ENCODE measurements at regions not wholly inside any gene's neighbourhood (a gene's known extent, or its start where the extent isn't known, plus 50 kb on each side); places are given as distances from the start of the nearest gene placed in this dataset.
"Not testable (repeated sequence)": the region's sequence is repeated elsewhere in the genome, so short reads cannot be mapped to it uniquely, and the experiment has no call there.

DNA sequence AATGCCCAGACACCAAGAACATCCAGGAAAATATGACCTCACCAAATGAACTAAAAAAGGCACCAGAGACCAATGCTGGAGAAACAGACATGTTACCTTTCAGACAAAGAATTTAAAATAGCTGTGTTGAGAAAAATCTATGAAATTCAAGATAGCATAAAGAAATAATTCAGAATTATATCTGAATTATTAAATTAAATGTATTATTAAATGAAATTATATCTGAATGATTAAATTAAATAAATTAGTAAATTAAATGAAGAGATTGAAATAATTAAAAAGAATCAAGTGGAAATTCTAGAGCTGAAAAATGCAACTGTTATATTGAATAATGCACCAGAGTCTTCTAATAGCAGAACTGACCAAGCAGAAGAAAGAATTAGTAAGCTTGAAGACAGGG is 279.2 kb upstream of the SATB1 start:
- no peaks in the 10 kb centered on the region for H3K27me3 ChIP-seq (replicated peaks in 1 of 7)
- intact Hi-C loops (cut with DNase I; ENCODE audit: low total_unique reads): no loop called here
- no peak overlapping the region for H3K4me3 ChIP-seq

DNA sequence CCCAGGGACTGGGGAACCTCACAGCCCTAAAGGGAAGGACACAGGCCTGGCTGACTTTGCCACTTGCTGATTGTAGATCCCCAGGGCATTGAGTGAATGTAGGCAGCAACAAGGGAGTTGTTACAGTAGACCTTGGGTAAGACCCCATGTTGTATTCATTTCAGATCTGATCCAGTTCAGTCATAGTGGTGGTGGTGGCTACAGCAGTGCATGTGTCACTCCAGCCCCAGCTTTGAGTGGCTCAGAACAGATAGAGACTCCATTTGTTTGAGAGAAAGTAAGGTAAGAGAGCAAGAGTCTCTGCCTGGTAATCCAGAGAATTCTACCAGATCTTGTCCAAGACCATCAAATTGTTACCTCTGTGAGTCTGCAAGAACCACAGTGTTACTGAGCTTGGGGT is 278.7 kb upstream of the SATB1 start:
- Histone ChIP-seq H3K27me3 (replicated peaks in 1 of 7) (no peaks in the 10 kb centered on the region), H3K27ac (no peak overlapping the region), H3K36me3 (no peaks in the 10 kb centered on the region), H3K9me3 (peaks cover 0 to 35% (median 21%) of the 10 kb centered on the region in 8 donors), H3K4me1 (no peaks in the 10 kb centered on the region), H3K4me3 (no peak overlapping the region)
- intact Hi-C loops (cut with DNase I; ENCODE audit: low total_unique reads): no loop called here
- no peak for DNase-seq
- TF ChIP-seq, protein P1, sequence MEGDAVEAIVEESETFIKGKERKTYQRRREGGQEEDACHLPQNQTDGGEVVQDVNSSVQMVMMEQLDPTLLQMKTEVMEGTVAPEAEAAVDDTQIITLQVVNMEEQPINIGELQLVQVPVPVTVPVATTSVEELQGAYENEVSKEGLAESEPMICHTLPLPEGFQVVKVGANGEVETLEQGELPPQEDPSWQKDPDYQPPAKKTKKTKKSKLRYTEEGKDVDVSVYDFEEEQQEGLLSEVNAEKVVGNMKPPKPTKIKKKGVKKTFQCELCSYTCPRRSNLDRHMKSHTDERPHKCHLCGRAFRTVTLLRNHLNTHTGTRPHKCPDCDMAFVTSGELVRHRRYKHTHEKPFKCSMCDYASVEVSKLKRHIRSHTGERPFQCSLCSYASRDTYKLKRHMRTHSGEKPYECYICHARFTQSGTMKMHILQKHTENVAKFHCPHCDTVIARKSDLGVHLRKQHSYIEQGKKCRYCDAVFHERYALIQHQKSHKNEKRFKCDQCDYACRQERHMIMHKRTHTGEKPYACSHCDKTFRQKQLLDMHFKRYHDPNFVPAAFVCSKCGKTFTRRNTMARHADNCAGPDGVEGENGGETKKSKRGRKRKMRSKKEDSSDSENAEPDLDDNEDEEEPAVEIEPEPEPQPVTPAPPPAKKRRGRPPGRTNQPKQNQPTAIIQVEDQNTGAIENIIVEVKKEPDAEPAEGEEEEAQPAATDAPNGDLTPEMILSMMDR (IDR thresholded peaks at IDR 0.05 in 8 of 11, conservative IDR thresholded peaks at IDR 0.05 in 3 of 11): no peak
- TF ChIP-seq POLR2A (IDR thresholded peaks at IDR 0.05) (no peak), POLR2AphosphoS5 (IDR thresholded peaks at IDR 0.05) (no peak)

More for the DNA sequence above, 279.2 kb upstream of the SATB1 start:
- Histone ChIP-seq H3K9me3 (peaks cover 0 to 35% (median 21%) of the 10 kb centered on the region in 8 donors), H3K4me1 (no peaks in the 10 kb centered on the region), H3K36me3 (no peaks in the 10 kb centered on the region), H3K27ac (no peak overlapping the region)
- TF ChIP-seq, protein P1 (IDR thresholded peaks at IDR 0.05 in 8 of 11, conservative IDR thresholded peaks at IDR 0.05 in 3 of 11): no peak
- TF ChIP-seq POLR2A (IDR thresholded peaks at IDR 0.05): no peak
- no peak for TF ChIP-seq POLR2AphosphoS5 (IDR thresholded peaks at IDR 0.05)
- no peak for DNase-seq

DNA sequence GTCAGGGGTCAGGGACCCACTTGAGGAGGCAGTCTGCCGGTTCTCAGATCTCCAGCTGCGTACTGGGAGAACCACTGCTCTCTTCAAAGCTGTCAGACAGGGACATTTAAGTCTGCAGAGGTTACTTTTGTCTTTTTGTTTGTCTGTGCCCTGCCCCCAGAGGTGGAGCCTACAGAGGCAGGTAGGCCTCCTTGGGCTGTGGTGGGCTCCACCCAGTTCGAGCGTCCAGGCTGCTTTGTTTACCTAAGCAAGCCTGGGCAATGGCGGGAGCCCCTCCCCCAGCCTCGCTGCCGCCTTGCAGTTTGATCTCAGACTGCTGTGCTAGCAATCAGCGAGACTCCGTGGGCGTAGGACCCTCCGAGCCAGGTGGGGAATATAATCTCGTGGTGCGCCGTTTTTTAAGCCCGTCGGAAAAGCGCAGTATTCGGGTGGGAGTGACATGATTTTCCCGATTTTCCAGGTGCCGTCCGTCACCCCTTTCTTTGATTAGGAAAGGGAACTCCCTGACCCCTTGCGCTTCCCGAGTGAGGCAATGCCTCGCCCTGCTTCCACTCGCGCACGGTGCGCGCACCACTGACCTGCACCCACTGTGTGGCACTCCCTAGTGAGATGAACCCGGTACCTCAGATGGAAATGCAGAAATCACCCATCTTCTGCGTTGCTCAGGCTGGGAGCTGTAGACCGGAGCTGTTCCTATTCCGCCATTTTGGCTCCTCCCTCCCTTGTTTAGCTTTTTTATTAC is 268.6 kb upstream of the SATB1 start:
- WGBS, 5 donors: 91 to 97% (median 92%) methylated on average over 25 to 33 of the region's 33 CpGs
- H3K4me3 ChIP-seq; DNase-seq; H3K27me3 ChIP-seq (replicated peaks in 1 of 7); H3K4me1 ChIP-seq; intact Hi-C loops (cut with DNase I; ENCODE audit: low total_unique reads); H3K36me3 ChIP-seq; H3K9me3 ChIP-seq; H3K27ac ChIP-seq: not testable (repeated sequence)

DNA sequence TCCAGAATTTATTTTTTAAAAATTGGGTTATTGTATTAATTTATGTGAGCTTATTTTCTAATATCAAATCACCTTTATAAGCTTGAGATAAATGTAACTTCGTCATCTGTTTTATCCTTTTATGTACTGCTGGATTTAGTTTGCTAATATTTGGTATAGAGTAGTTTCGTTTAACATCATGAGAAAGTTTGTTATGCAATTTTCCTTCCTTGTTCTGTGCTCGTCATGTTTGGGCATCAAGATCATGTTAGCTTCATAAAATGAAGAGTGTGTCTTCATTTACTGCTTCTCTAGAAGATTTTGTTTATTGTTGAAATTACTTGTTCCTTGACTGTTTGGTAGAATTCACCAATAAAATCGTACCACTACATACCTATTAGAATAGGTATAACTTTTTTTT is 262.1 kb upstream of the SATB1 start:
- Histone ChIP-seq H3K9me3 (peaks cover 0 to 9% (median 0%) of the 10 kb centered on the region in 8 donors), H3K4me3 (no peak overlapping the region), H3K27me3 (replicated peaks in 1 of 7) (no peaks in the 10 kb centered on the region), H3K4me1 (no peaks in the 10 kb centered on the region), H3K27ac (no peak overlapping the region), H3K36me3 (no peaks in the 10 kb centered on the region)
- DNase-seq: no peak
- intact Hi-C loops (cut with DNase I; ENCODE audit: low total_unique reads): no loop called here
- TF ChIP-seq POLR2A (IDR thresholded peaks at IDR 0.05): no peak
- TF ChIP-seq, protein P1 (IDR thresholded peaks at IDR 0.05 in 8 of 11, conservative IDR thresholded peaks at IDR 0.05 in 3 of 11): no peak
- TF ChIP-seq POLR2AphosphoS5 (IDR thresholded peaks at IDR 0.05): no peak
- 34 to 57% (median 44%) methylated on average over 4 of the region's 4 CpGs for WGBS, 5 donors

DNA sequence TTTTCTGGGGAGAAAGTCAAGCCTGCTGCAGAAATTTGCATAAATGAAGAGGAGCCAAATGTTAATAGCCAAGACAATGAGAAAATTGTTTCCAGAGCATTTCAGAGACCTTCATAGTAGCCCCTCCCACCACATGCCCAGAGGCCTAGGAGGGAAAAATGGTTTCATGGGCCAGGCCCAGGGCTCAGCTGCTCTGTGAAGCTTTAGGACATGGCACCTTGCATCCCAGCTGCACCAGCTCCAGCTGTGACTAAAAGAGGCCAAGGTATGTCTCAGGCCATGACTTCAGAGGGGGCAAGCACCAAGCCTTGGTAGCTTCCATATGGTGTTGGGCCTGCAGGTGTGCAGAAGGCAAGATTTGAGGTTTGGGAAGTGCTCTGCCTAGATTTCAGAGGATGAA is 258.8 kb upstream of the SATB1 start:
- Histone ChIP-seq H3K9me3 (peaks cover 0 to 9% (median 0%) of the 10 kb centered on the region in 8 donors), H3K27ac (no peak overlapping the region), H3K4me1 (peaks cover 0 to 6% (median 0%) of the 10 kb centered on the region in 6 donors), H3K4me3 (no peak overlapping the region), H3K27me3 (replicated peaks in 1 of 7) (no peaks in the 10 kb centered on the region), H3K36me3 (no peaks in the 10 kb centered on the region)
- TF ChIP-seq, protein P1 (IDR thresholded peaks at IDR 0.05 in 8 of 11, conservative IDR thresholded peaks at IDR 0.05 in 3 of 11): no peak
- TF ChIP-seq POLR2A (IDR thresholded peaks at IDR 0.05) (no peak), POLR2AphosphoS5 (IDR thresholded peaks at IDR 0.05) (no peak)
- DNase-seq: no peak
- intact Hi-C loops (cut with DNase I; ENCODE audit: low total_unique reads): no loop called here

Data from spleen (tissue), 11 donors.